ENCODE measurements at regions not wholly inside any gene's neighbourhood (a gene's known extent, or its start where the extent isn't known, plus 50 kb on each side); places are given as distances from the start of the nearest gene placed in this dataset.

GRCh38 chr22:27239520-27239919 is 562.0 kb downstream of the MN1 start:
- no peak for TF ChIP-seq EP300 (IDR thresholded peaks at IDR 0.05)
- TF ChIP-seq CTCF (IDR thresholded peaks at IDR 0.05) = no peak
- TF ChIP-seq POLR2A (IDR thresholded peaks at IDR 0.05) = no peak
- TF ChIP-seq POLR2AphosphoS5 (IDR thresholded peaks at IDR 0.05) = no peak

All from suprapubic skin (tissue), 4 donors.